ENCODE measurements at regions not wholly inside any gene's neighbourhood (a gene's known extent, or its start where the extent isn't known, plus 50 kb on each side); places are given as distances from the start of the nearest gene placed in this dataset.

DNA sequence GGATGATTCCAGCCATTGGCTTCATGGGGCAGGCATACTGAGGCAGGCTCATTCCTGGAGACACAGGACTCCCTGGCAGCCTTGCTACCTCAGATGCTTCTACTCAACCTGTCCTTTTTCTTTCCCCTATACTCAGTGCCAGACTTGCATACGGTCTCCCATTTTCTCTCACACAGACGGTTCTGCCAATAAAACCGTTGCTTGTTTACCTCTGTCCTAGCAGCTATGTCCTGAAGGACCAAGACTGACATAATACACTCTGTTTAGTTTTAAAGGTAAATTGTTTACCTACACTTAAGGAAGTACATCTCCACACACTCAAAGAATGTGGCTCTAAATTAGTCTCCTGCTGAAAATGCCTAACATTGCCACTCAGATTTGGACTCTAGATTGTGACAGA, 151.0 kb upstream of the RFX3 start:
- TF ChIP-seq, protein P1, sequence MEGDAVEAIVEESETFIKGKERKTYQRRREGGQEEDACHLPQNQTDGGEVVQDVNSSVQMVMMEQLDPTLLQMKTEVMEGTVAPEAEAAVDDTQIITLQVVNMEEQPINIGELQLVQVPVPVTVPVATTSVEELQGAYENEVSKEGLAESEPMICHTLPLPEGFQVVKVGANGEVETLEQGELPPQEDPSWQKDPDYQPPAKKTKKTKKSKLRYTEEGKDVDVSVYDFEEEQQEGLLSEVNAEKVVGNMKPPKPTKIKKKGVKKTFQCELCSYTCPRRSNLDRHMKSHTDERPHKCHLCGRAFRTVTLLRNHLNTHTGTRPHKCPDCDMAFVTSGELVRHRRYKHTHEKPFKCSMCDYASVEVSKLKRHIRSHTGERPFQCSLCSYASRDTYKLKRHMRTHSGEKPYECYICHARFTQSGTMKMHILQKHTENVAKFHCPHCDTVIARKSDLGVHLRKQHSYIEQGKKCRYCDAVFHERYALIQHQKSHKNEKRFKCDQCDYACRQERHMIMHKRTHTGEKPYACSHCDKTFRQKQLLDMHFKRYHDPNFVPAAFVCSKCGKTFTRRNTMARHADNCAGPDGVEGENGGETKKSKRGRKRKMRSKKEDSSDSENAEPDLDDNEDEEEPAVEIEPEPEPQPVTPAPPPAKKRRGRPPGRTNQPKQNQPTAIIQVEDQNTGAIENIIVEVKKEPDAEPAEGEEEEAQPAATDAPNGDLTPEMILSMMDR (conservative IDR thresholded peaks at IDR 0.05; ENCODE audit: low read length), result no peak
- no peak for TF ChIP-seq EZH2phosphoT487 (IDR thresholded peaks at IDR 0.05; ENCODE audit: borderline replicate concordance)

Data from Loucy (cell line).